ENCODE measurements at regions not wholly inside any gene's neighbourhood (a gene's known extent, or its start where the extent isn't known, plus 50 kb on each side); places are given as distances from the start of the nearest gene placed in this dataset.

GRCh38 chr22:48343461-48343860 is 1484.2 kb downstream of the BRD1 start:
- H3K4me3 Mint-ChIP-seq = no peak overlapping the region

GRCh38 chr22:48342732-48343131 is 1484.9 kb downstream of the BRD1 start:
- Mint-ChIP-seq H3K36me3 (ENCODE audit: low read depth) (no peaks in the 10 kb centered on the region), H3K4me1 (ENCODE audit: low read depth) (no peaks in the 10 kb centered on the region), H3K27ac (no peak overlapping the region), H3K27me3 (ENCODE audit: low read depth) (peaks cover 5% of the 10 kb centered on the region), H3K4me3 (no peak overlapping the region), H3K9me3 (no peaks in the 10 kb centered on the region)
- CTCF ChIA-PET = no interaction called here
- no peak for DNase-seq
- intact Hi-C loops (cut with micrococcal nuclease) = no loop called here

More at GRCh38 chr22:48343461-48343860, 1484.2 kb downstream of the BRD1 start:
- no peaks in the 10 kb centered on the region for H3K36me3 Mint-ChIP-seq (ENCODE audit: low read depth)
- DNase-seq = no peak
- H3K9me3 Mint-ChIP-seq = no peaks in the 10 kb centered on the region
- CTCF ChIA-PET = no interaction called here
- no peaks in the 10 kb centered on the region for H3K4me1 Mint-ChIP-seq (ENCODE audit: low read depth)
- intact Hi-C loops (cut with micrococcal nuclease) = no loop called here
- H3K27ac Mint-ChIP-seq = no peak overlapping the region
- peaks cover 1% of the 10 kb centered on the region for H3K27me3 Mint-ChIP-seq (ENCODE audit: low read depth)

DNA sequence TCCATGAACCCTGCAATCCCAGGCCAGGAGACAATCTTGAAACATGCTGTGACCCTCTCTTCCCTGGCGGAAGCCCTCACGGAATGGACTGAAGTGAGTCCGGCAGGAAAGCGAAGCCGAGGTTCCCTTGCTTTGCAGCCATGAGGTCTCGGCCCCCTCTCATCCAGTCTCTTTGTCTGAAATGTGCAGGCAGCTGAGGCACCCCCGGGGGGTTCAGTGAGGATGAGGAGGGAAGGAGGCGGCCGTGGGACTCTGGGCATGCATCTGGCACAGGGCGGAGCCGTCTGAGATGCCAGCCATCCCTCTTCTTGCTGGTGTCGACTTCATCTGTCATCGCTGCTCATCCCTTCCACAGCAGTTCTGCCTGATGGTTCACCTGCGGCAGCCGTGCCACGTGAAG is 1485.7 kb downstream of the BRD1 start:
- peaks cover 5% of the 10 kb centered on the region for H3K27me3 Mint-ChIP-seq (ENCODE audit: low read depth)
- no peak overlapping the region for H3K4me3 Mint-ChIP-seq
- H3K36me3 Mint-ChIP-seq (ENCODE audit: low read depth) = no peaks in the 10 kb centered on the region
- no peaks in the 10 kb centered on the region for H3K9me3 Mint-ChIP-seq
- DNase-seq = no peak
- intact Hi-C loops (cut with micrococcal nuclease) = no loop called here
- CTCF ChIA-PET = no interaction called here
- H3K27ac Mint-ChIP-seq = no peak overlapping the region
- H3K4me1 Mint-ChIP-seq (ENCODE audit: low read depth) = no peaks in the 10 kb centered on the region

GRCh38 chr22:48340727-48341709 is 1486.7 kb downstream of the BRD1 start:
- DNase-seq = no peak
- Mint-ChIP-seq H3K4me1 (ENCODE audit: low read depth) (no peaks in the 10 kb centered on the region), H3K9me3 (no peaks in the 10 kb centered on the region), H3K4me3 (no peak overlapping the region), H3K36me3 (ENCODE audit: low read depth) (no peaks in the 10 kb centered on the region), H3K27ac (no peak overlapping the region), H3K27me3 (ENCODE audit: low read depth) (peaks cover 5% of the 10 kb centered on the region)
- intact Hi-C loops (cut with micrococcal nuclease) = no loop called here
- CTCF ChIA-PET = no interaction called here

- CTCF ChIA-PET = no interaction called here
- H3K27me3 Mint-ChIP-seq (ENCODE audit: low read depth) = peaks cover 5% of the 10 kb centered on the region
- H3K36me3 Mint-ChIP-seq (ENCODE audit: low read depth) = no peaks in the 10 kb centered on the region
- no peak overlapping the region for H3K4me3 Mint-ChIP-seq
- no peak for DNase-seq
- no peak overlapping the region for H3K27ac Mint-ChIP-seq
- intact Hi-C loops (cut with micrococcal nuclease) = no loop called here
- no peaks in the 10 kb centered on the region for H3K9me3 Mint-ChIP-seq
- no peaks in the 10 kb centered on the region for H3K4me1 Mint-ChIP-seq (ENCODE audit: low read depth)
Measured at GRCh38 chr22:48340191-48340590, 1487.5 kb downstream of the BRD1 start.

DNA sequence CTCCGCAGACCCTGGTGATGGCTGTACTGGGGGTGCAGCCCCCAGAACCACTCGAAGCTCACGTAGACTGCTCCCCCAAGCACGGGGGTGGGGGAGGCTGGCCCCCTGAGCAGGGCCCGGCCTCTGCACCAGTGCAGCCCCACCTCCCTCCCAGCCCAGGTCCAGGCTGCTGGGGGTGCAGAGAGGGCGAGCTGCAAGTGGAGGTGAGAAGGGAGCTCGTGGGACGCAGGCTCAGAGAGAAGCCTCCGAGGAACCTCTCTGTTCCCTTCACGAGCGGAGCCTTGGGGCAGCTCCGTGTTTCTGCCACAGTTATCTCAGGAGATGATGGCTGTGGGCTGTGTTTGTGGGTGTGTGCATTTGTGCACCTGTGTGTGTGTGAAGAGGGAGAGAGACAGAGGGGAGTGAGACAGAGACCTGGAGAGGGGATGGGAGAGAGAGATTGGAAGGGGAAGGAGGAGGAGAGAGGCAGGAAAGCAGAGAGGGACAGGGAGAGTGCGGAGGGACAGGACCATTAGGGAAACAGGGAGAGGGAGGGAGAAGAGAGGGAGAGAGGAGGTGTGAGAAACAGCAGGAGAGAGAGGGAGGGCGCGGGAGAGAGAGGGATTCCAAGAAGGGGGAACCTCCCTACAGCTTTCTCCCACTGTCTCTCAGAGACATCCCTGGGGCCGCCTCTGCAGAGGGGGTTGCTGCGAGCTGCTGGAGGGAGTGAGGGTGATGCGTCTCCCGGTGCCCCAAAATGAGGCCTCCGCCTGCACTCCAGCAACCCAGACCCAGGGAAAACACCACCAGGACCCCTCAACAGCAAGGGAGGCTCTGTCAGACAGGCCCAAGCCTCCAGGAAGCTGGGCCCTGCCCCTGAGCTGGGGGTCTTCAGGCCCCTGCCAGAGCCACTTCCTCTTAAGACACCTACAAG is 1488.6 kb downstream of the BRD1 start:
- H3K4me1 Mint-ChIP-seq (ENCODE audit: low read depth) = no peaks in the 10 kb centered on the region
- no peaks in the 10 kb centered on the region for H3K9me3 Mint-ChIP-seq
- CTCF ChIA-PET = no interaction called here
- intact Hi-C loops (cut with micrococcal nuclease) = no loop called here
- DNase-seq = no peak
- H3K36me3 Mint-ChIP-seq (ENCODE audit: low read depth) = no peaks in the 10 kb centered on the region
- peaks cover 5% of the 10 kb centered on the region for H3K27me3 Mint-ChIP-seq (ENCODE audit: low read depth)
- no peak overlapping the region for H3K27ac Mint-ChIP-seq
- H3K4me3 Mint-ChIP-seq = no peak overlapping the region

- CTCF ChIA-PET = no interaction called here
- peaks cover 5% of the 10 kb centered on the region for H3K27me3 Mint-ChIP-seq (ENCODE audit: low read depth)
- no peaks in the 10 kb centered on the region for H3K36me3 Mint-ChIP-seq (ENCODE audit: low read depth)
- no peaks in the 10 kb centered on the region for H3K9me3 Mint-ChIP-seq
- H3K4me3 Mint-ChIP-seq = no peak overlapping the region
- DNase-seq = no peak
- no peak overlapping the region for H3K27ac Mint-ChIP-seq
- intact Hi-C loops (cut with micrococcal nuclease) = no loop called here
- H3K4me1 Mint-ChIP-seq (ENCODE audit: low read depth) = no peaks in the 10 kb centered on the region
Measured at GRCh38 chr22:48337957-48338792, 1489.5 kb downstream of the BRD1 start.

- no peaks in the 10 kb centered on the region for H3K9me3 Mint-ChIP-seq
- H3K27ac Mint-ChIP-seq = no peak overlapping the region
- H3K27me3 Mint-ChIP-seq (ENCODE audit: low read depth) = peaks cover 3% of the 10 kb centered on the region
- DNase-seq = no peak
- no peaks in the 10 kb centered on the region for H3K4me1 Mint-ChIP-seq (ENCODE audit: low read depth)
- no peaks in the 10 kb centered on the region for H3K36me3 Mint-ChIP-seq (ENCODE audit: low read depth)
- intact Hi-C loops (cut with micrococcal nuclease) = no loop called here
- CTCF ChIA-PET = no interaction called here
- no peak overlapping the region for H3K4me3 Mint-ChIP-seq
Measured at GRCh38 chr22:48336339-48337060, 1491.2 kb downstream of the BRD1 start.

- Mint-ChIP-seq H3K36me3 (ENCODE audit: low read depth) (no peaks in the 10 kb centered on the region), H3K27ac (no peak overlapping the region), H3K27me3 (ENCODE audit: low read depth) (peaks cover 3% of the 10 kb centered on the region), H3K4me1 (ENCODE audit: low read depth) (no peaks in the 10 kb centered on the region), H3K4me3 (no peak overlapping the region), H3K9me3 (no peaks in the 10 kb centered on the region)
- intact Hi-C loops (cut with micrococcal nuclease) = no loop called here
- no peak for DNase-seq
- CTCF ChIA-PET = no interaction called here
Measured at GRCh38 chr22:48335442-48336139, 1492.1 kb downstream of the BRD1 start.

DNA sequence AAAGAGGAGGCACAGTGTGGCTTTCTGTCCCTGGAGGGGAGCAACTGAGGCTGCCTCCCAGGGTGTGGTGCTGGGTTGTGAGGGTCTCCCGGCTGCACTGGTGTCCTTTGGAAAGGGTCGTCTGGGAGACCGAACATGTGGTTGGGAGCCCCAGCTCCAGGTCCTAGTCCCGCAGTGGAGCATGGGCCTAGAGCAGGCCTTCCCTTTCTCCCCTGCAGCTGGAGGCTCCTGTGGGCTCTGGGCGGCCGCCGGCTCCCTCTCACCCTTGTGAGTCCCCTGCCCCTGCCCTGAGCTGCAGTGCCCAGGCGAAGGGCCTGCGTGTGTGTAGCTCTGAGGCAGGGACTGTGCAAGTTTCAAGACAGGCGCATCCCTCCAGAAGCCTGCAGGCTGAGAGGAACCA is 1492.7 kb downstream of the BRD1 start:
- no peaks in the 10 kb centered on the region for H3K9me3 Mint-ChIP-seq
- peaks cover 3% of the 10 kb centered on the region for H3K27me3 Mint-ChIP-seq (ENCODE audit: low read depth)
- DNase-seq = no peak
- H3K4me1 Mint-ChIP-seq (ENCODE audit: low read depth) = no peaks in the 10 kb centered on the region
- intact Hi-C loops (cut with micrococcal nuclease) = no loop called here
- no peak overlapping the region for H3K4me3 Mint-ChIP-seq
- H3K36me3 Mint-ChIP-seq (ENCODE audit: low read depth) = no peaks in the 10 kb centered on the region
- CTCF ChIA-PET = no interaction called here
- no peak overlapping the region for H3K27ac Mint-ChIP-seq

Measured in activated naive CD4-positive, alpha-beta T cell treated with anti-CD3 and anti-CD28 coated beads for 36 hours (primary cell).